Renal cortex interstitium (tissue), 11 donors: ENCODE measurements at regions not wholly inside any gene's neighbourhood (a gene's known extent, or its start where the extent isn't known, plus 50 kb on each side); places are given as distances from the start of the nearest gene placed in this dataset.

Source experiments
- DNase-seq, 11 donors: peaks; one replicate each; pipeline ENCODE4 v3.0.0-alpha.2; 2013; ENCODE audit warnings: low read depth in 9 of 11, low spot score in 4 of 11; ENCODE audit errors: extremely low read depth in 1 of 11

- DNase-seq: no peak
Measured at GRCh38 chr16:48105976-48106375, 49.8 kb downstream of the ABCC12 start.

DNA sequence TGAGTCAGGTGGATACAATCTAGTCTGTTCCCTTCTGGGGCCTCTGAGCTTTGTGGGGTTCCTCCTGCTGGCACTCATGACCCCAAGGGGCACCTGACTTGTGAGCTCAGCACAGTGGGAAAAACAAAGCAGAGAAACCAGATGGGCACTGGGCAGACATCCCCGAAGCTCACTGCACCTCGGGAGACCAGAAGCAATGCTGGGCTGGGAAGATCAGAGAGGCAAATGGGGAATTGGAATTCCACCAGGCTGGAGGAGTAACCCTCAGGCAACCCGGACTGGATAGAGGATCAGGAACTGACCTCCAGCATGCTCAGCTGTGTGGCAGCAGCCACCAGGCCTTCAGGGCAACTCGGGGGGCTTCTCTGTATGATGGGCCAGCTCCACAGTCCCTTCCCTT lies 50.3 kb downstream of the ABCC12 start:
- DNase-seq: no peak

DNA sequence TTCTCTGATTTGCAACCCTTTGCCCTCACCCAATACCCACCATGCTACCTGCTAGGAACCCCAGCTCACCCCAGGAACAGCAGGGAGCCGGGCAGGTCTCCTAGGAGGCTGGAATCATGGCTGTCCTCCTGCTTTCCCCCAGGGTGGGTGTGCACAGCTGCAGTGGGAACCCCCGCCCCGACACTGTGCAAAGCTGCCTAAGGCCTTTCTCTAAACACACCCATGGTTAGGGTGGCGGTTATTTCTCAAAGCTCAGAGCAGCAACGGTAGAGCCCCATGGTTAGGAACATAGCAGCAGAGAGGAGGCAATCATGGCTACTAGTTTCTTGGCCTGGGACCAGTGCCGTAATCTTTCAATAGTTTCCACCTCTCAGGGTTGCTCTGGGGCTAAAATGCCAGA lies 52.2 kb downstream of the ABCC12 start:
- no peak for DNase-seq

- no peak for DNase-seq
Measured at GRCh38 chr16:48102083-48103008, 53.4 kb downstream of the ABCC12 start.

DNA sequence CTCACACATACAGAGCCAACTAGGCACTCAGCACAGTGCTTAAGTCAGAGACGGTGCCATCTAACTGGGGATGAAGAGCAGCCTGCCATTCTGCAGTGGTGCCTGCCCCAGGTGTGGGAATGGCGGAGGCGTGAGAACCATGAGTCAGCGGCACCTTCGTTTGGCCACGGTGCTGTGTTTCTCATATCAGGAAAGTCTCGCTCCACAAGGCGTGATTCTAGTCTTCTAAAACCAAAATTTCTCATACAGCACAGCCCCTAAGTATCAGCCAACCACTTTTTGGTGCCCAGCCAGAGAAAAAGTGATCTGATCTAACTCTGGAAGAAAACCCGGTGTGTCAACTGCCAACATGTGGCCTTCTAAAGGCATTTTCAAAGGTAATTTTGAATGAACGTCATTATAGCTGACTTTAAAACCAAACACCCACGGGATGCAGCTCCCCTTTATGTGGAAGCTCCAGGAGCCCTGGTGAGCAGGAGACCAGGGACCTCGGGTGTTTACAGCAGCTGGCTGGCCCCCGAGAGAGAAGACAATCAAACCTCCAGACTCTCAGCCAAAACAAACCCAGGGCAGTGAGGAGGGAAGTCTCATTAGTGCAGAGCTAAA lies 54.6 kb downstream of the ABCC12 start:
- no peak for DNase-seq

DNA sequence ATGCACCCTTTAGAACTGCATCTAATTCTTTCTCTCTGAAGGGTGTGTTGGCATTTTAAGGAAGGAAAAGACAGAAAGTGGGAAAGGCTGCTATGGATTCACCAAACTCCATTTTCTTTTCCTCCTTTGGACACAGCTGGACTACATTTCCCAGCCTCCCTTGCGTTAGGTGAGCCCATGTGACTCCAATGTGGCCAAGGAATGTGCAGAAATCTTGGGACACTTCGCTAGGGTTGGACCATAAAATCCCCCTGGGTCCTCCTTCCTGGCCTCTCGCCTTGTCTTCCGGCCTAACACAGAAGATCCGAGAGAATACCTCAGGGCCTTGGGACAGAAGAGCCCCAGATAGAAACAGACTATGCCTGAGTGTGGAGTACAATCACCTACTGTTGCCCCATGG lies 56.3 kb downstream of the ABCC12 start:
- DNase-seq: no peak

DNA sequence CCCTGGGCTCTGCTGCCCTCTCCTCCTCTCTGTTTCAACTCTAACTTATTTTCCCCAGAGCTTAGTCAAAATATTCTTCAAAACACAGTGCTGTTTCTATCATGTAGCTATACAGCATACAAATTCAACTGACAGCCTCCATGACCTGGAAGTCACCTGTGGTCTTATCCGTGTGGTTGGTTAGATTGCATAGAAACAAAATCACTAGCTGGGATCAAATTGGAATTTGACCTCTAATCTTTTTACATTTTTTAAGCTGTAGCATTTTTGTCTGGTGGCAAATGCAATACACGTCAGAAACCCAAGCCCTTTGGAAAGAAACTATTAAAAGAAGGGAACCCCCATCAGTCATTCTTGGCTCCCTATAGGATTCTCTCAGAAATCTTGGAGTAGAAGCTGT lies 57.3 kb downstream of the ABCC12 start:
- DNase-seq: no peak

DNA sequence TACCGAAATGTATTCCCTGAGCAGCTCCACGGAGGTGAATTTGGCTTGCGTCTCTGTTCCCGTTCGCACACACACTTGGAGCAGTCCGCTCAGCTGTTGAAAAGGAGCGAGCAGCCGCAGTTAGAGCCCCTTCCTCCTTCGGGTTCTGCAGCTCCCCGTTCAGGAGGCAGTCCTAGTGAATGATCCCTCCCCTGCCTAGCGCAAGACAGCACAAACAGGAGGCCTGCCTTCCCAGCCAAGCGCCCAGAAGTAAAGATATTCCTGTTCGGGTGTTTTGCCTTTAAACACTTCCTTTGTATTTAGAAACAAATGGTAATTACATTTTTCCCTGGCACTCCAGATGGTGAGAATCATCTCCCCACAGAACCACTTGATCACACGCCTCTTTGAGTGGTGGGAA lies 64.7 kb downstream of the ABCC12 start:
- no peak for DNase-seq

DNA sequence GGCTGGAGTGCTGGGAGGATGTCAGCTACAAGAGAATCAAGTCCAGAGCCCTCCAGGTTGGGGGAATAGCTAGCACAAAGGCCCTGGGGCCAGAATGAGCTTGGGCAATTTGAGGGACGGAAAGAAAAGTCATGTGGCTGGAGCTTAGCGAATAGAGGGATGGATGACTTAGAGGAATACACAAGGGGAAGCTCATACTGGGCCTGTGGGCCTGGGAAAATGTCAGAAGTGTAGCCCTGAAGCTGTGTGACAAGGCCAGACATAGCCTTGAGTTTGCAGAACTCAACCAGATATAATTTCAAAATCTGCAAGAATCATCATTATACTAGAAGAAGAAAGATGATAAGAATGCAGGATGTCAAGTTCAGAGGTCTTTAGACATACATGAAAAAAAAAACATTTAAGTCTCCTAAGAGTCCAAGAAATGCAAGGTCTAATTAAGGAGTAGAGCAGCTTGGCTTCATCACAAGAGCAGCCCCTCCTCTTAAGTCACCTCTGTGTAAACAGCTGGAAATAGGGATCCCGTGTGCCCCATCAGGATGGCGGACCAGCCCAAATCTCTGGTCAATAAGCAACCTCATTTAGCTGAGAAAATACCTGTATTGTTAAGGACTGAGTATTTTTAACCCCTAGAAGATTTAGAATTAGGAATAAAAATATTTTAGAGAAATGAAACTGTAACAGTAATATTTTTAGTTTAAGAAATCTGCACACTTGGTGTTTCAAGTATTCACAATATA lies 66.6 kb downstream of the ABCC12 start:
- DNase-seq: no peak

- no peak for DNase-seq
Measured at GRCh38 chr16:48087639-48088038, 68.2 kb downstream of the ABCC12 start.

- DNase-seq: no peak
Measured at GRCh38 chr16:48086422-48086821, 69.4 kb downstream of the ABCC12 start.

DNA sequence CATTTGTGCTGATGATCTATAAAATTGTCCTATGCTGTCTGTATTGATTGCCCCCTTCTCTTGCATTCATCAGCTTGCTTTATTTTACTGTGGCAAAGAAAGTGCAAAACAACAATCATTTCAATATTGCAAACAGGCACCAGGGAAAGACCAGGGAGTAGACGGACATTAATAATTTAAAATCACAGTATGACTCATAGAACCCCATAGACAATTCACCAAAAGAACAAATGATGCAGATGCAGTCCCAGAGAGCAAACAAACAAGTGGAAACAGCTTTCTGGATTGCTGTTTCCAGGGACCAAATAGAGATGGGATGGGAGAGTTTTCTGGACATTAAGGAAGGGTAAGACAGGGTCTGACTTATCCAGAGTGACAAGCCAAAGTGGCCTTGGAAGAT lies 70.1 kb downstream of the ABCC12 start:
- no peak for DNase-seq

- no peak for DNase-seq
Measured at GRCh38 chr16:48084826-48085225, 71.0 kb downstream of the ABCC12 start.

DNA sequence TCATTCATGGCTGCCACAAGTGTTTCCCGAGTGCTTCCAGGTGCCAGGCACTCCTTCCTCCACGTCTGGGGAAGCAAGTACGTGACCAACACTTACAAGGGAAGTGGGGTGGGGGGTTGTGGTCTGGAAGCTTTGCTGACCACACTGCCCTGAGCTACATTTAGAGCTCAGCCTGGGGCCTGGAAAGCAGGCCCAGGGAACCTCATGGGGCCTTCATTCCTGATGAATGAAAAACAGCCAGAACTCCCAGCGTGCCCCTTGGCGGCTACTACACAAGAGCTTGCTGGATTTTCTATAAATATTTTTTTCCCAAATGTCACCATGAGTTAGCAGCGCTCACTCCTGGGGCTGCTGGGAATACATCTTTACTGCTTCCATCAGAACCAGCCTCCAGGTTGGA lies 73.3 kb downstream of the ABCC12 start:
- DNase-seq: peak in 2 of 11 donors; percentile 8 to 11

GRCh38 chr16:48081656-48082055 lies 74.1 kb downstream of the ABCC12 start:
- no peak for DNase-seq

DNA sequence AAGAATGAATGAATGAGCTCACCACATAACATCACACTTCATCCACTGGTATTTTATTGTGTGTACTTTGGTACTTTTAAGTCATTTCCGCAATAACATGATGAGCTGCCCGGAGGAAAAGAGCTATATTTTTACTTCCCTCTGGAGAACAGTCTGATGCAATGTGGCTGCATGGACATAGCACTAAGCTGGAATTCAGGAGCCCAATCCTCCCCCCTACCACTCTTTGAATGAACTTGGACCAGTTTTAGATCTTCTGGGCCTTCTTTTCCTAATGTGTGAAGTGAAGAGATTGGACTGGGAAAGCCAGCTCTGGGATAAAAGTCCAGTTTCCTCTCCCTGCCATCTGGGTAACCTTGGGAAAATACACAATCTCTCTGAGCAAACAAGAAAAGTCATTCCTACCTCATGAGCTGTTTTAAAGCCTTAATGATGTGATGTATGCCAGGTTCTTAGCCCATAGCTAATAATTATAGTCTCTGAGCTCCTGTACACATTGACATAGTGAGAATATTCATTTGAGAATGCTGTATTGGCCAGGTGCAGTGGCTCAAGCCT lies 79.3 kb downstream of the ABCC12 start:
- DNase-seq: no peak

DNA sequence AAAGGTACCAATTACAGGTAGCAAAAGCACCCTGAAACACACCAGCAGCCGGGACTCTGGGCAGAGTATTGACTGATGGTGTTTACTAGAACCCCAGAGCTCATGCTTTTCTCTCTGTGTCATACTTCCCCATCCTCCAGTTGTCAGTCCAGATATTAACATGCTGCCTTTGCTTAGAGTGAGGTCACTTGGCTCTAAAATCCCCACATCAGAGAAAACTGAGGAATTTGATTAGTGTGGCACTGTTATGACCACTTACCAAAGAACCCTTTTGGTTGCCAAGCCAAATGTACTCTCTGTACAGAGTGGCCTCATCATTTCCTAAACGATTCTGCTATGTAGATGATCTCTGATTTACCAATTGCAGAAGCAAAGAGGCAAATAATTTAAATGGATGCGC lies 80.4 kb downstream of the ABCC12 start:
- DNase-seq: no peak

DNA sequence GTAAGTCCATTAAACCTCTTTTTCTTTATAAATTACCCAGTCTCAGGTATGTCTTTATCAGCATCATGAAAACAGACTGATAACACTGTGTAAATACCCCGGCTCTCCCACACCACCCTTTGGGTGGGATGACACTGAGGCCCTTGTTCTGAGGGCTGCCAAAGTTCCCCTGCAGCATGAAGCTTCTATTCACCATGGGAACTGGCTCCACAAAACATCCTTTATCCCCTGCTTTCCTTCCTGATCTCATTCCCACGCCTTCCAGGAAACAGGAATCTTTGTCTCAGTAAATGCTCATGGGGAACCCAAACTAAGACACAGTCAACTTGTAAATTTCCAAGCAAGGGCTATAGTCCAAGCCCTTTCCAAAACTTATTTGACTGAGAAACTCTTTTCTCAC lies 88.4 kb downstream of the ABCC12 start:
- no peak for DNase-seq

DNA sequence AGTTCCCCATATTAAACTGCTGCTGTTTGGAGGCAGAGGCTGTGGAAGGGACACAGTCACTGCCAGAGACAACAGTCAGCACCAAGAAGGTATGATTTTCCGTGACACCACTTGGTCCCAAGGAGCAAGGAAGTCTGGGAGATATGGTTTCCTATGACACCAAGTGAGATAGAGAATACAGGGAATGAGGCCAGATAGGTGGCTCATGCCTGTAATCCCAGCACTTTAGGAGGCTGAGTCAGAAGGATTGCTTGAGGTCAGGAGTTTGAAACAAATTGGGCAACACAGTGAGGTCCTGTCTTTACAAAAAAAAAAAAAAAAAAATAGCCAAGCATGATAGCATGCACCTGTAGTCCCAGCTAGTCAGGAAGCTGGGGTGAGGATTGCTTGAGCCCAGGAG lies 90.8 kb downstream of the ABCC12 start:
- DNase-seq: no peak

- DNase-seq: no peak
Measured at GRCh38 chr16:48062681-48063080, 93.1 kb downstream of the ABCC12 start.
